ENCODE measurements at regions not wholly inside any gene's neighbourhood (a gene's known extent, or its start where the extent isn't known, plus 50 kb on each side); places are given as distances from the start of the nearest gene placed in this dataset.

DNA sequence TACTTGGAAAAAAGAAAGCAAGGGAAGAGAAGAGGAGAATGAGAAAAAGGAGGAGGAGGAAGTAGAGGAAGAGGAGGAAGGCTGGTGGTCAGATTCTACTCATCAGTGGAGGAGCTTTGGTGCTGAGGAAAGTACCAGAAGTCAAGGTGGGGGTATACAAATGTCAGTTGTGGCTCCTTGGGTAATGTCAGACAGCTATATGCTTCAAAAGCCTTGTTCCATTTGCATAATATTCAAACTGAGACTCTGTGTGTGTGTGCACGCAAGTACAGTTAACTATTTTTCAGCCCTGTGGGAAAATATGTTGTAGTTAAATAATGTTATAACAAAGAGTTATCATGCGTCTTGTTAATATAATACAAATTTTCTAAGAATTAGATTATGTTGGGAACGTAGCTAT is 609.7 kb downstream of the PDCD6IP start:
- H3K4me1 Mint-ChIP-seq = no peaks in the 10 kb centered on the region
- no peak overlapping the region for H3K27ac Mint-ChIP-seq
- intact Hi-C loops (cut with DNase I, micrococcal nuclease) = no loop called here
- POLR2A ChIA-PET = no interaction called here
- ATAC-seq = no peak
- no peak for DNase-seq
- no peaks in the 10 kb centered on the region for H3K9me3 Mint-ChIP-seq (ENCODE audit: low read depth)
- H3K4me3 Mint-ChIP-seq = no peak overlapping the region
- H3K27me3 Mint-ChIP-seq = no peaks in the 10 kb centered on the region
- CTCF ChIA-PET = interaction anchor here (1.1 kb wide), 1 partner anchor 11 kb away, joined by 4 read pairs; no protein-coding TSS in a partner anchor
- H3K36me3 Mint-ChIP-seq (ENCODE audit: low read depth) = no peaks in the 10 kb centered on the region

DNA sequence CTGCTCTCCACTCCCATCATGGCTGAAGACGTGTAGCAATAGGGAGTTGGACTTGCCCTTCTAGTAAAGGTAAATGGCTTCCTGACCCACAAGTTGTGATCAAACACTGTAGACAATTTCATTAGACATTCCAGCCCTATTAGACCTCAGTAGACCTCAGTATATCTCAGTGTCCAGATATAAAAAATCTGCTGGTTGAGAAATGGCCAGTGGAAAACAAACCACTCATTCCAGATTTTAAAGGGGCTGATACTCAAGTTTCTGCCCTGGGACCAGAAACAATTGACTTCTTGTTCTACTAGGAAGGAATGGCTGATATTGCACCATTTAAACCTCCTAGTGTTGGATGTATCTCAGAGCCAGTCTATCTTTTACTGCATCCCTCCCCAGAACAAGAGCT is 613.2 kb downstream of the PDCD6IP start:
- CTCF ChIA-PET = no interaction called here
- no peak for DNase-seq
- H3K4me3 Mint-ChIP-seq = no peak overlapping the region
- no peak for ATAC-seq
- H3K27ac Mint-ChIP-seq = no peak overlapping the region
- intact Hi-C loops (cut with DNase I, micrococcal nuclease) = no loop called here
- no peaks in the 10 kb centered on the region for H3K36me3 Mint-ChIP-seq (ENCODE audit: low read depth)
- no peaks in the 10 kb centered on the region for H3K9me3 Mint-ChIP-seq (ENCODE audit: low read depth)
- H3K27me3 Mint-ChIP-seq = no peaks in the 10 kb centered on the region
- POLR2A ChIA-PET = no interaction called here
- H3K4me1 Mint-ChIP-seq = no peaks in the 10 kb centered on the region

DNA sequence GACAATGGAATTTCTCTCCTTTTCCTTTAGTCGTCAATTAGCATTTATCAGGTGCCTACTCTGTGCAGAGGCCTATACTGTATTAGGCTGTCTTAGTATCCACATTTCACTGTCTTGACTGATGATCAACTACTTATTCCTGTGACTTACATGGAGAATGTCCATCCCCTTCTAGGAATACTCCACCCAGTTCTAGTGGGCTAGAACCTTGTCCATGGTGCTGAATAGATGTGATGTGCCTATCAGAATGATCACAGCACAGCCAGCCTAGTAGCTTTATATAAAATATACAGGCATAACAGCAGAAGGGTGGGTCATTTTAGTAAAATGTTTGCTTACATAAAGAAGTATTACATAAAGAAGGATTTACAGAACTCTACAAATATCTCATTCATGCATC is 621.4 kb downstream of the PDCD6IP start:
- intact Hi-C loops (cut with DNase I, micrococcal nuclease) = no loop called here
- ChIA-PET POLR2A (no interaction called here), CTCF (no interaction called here)
- H3K27ac Mint-ChIP-seq = no peak overlapping the region
- H3K4me3 Mint-ChIP-seq = no peak overlapping the region
- H3K9me3 Mint-ChIP-seq (ENCODE audit: low read depth) = no peaks in the 10 kb centered on the region
- no peaks in the 10 kb centered on the region for H3K36me3 Mint-ChIP-seq (ENCODE audit: low read depth)
- ATAC-seq = no peak
- no peaks in the 10 kb centered on the region for H3K4me1 Mint-ChIP-seq
- no peak for DNase-seq
- H3K27me3 Mint-ChIP-seq = no peaks in the 10 kb centered on the region

DNA sequence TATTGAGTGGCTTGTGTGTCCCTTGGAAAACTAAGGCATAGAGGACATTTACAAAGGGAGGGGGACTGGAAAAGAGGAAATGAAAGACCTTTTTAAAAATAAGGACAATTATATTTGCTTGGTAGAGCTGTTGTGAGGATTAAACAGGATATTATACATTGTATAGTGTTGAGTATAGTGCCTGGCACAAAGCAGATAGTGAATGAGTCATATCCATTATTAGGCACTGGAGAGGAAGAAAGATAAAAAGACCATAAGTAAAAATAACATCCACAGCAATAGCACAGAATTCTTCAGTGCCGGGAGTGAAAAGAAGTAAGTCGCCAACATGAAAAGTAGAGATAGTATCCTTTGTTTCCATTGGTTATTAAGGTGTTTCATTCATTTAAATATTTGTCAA is 623.3 kb downstream of the PDCD6IP start:
- no peaks in the 10 kb centered on the region for H3K4me1 Mint-ChIP-seq
- no peaks in the 10 kb centered on the region for H3K27me3 Mint-ChIP-seq
- no peak for DNase-seq
- intact Hi-C loops (cut with DNase I, micrococcal nuclease) = no loop called here
- H3K4me3 Mint-ChIP-seq = no peak overlapping the region
- peaks cover 1% of the 10 kb centered on the region for H3K9me3 Mint-ChIP-seq (ENCODE audit: low read depth)
- no peak overlapping the region for H3K27ac Mint-ChIP-seq
- ATAC-seq = no peak
- ChIA-PET POLR2A (no interaction called here), CTCF (interaction anchor here (0.5 kb wide), 1 partner anchor 42 kb away, joined by 3 read pairs; no protein-coding TSS in a partner anchor)
- H3K36me3 Mint-ChIP-seq (ENCODE audit: low read depth) = no peaks in the 10 kb centered on the region

DNA sequence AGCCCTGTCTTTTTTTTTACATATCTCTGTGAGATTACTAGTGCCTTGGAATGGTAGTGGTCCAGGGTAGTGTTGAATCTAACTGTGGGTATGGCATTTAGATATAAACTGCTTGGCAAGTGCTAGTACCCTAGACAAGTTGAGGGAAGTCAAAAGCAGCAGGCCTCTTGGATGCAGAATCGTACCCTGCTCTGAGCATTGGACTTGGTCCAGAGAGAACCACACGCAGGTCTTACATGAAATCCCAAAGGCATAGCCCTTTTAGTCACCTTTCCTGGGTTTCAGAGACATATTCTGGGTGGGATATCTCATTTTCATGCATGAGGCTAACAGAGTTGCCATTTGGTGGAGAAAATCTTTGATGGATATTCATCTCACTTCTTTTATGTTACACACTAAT is 641.4 kb downstream of the PDCD6IP start:
- H3K27me3 Mint-ChIP-seq = no peaks in the 10 kb centered on the region
- POLR2A ChIA-PET = no interaction called here
- H3K9me3 Mint-ChIP-seq (ENCODE audit: low read depth) = peaks cover 7% of the 10 kb centered on the region
- DNase-seq (no peak), ATAC-seq (no peak)
- no peak overlapping the region for H3K4me3 Mint-ChIP-seq
- intact Hi-C loops (cut with DNase I, micrococcal nuclease) = no loop called here
- no peak overlapping the region for H3K27ac Mint-ChIP-seq
- no peaks in the 10 kb centered on the region for H3K4me1 Mint-ChIP-seq
- no peaks in the 10 kb centered on the region for H3K36me3 Mint-ChIP-seq (ENCODE audit: low read depth)
- CTCF ChIA-PET = no interaction called here

DNA sequence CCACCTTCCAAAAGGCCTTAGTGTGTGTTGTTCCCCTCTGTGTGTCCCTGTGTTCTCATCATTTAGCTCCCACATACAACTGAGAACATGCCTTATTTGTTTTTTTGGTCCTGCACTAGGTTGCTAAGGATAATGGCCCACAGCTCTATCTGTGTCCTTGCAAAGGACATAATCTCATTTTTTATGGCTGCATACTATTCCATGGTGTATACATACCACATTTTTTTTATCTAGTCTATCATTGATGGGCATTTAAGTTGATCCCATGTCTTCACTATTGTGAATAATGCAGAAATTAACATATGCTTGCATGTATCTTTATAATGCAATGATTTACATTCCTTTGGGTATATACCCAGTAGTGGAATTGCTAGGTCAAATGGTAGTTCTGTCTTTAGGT is 645.7 kb downstream of the PDCD6IP start:
- H3K4me3 Mint-ChIP-seq = no peak overlapping the region
- intact Hi-C loops (cut with DNase I, micrococcal nuclease) = no loop called here
- H3K27ac Mint-ChIP-seq = no peak overlapping the region
- H3K27me3 Mint-ChIP-seq = no peaks in the 10 kb centered on the region
- ChIA-PET POLR2A (no interaction called here), CTCF (no interaction called here)
- DNase-seq = no peak
- ATAC-seq = no peak
- H3K36me3 Mint-ChIP-seq (ENCODE audit: low read depth) = no peaks in the 10 kb centered on the region
- H3K9me3 Mint-ChIP-seq (ENCODE audit: low read depth) = peaks cover 18% of the 10 kb centered on the region
- no peaks in the 10 kb centered on the region for H3K4me1 Mint-ChIP-seq

DNA sequence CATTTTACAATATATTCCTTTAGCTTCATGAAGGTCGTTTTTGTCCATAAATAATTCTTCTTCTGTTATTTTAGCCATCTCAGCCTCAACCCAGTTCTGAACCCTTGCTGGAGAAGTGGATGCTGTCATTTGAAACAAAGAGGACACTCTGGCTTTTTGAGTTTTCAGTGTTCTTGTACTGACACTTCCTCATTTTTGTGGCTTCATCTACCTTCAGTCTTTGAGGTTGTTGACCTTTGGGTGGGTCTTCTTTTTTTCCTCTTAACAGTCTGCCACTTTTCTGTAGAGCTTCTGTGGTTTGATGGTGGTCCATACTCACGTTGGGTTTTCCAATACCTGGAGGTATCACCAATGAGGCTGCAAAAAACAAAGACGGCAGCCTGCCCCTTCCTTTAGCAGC is 650.9 kb downstream of the PDCD6IP start:
- Mint-ChIP-seq H3K36me3 (ENCODE audit: low read depth) (no peaks in the 10 kb centered on the region), H3K27ac (no peak overlapping the region), H3K9me3 (ENCODE audit: low read depth) (peaks cover 16% of the 10 kb centered on the region), H3K4me3 (no peak overlapping the region), H3K27me3 (no peaks in the 10 kb centered on the region), H3K4me1 (no peaks in the 10 kb centered on the region)
- DNase-seq (no peak), ATAC-seq (no peak)
- intact Hi-C loops (cut with DNase I, micrococcal nuclease) = no loop called here
- ChIA-PET POLR2A (interaction anchor here (0.8 kb wide), 1 partner anchor 1783 kb away, joined by 6 read pairs; no protein-coding TSS in a partner anchor), CTCF (no interaction called here)

DNA sequence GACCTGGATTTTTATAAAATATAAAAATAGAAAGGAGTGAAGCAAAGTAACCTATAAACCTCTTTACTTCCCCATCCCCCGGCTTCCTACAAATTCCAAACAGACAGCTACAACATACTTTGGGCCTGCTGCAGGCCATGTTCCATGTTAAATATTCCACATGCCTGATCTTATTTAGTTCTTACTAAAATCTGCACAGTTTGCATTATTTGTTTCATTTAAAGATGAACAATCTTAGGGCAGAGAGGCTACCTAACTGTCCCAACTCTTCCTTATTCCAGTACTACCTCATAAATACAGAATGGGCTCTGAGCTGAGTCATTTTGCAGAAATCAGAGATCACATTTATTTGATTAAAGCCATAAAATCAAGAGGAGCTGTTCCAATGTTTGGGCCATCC is 665.0 kb downstream of the PDCD6IP start:
- no peak for ATAC-seq
- no peaks in the 10 kb centered on the region for H3K4me1 Mint-ChIP-seq
- no peak for DNase-seq
- H3K27me3 Mint-ChIP-seq = no peaks in the 10 kb centered on the region
- no peak overlapping the region for H3K4me3 Mint-ChIP-seq
- H3K9me3 Mint-ChIP-seq (ENCODE audit: low read depth) = peaks cover 7% of the 10 kb centered on the region
- no peak overlapping the region for H3K27ac Mint-ChIP-seq
- POLR2A ChIA-PET = interaction anchor here (0.6 kb wide), 1 partner anchor 74 kb away, joined by 4 read pairs; no protein-coding TSS in a partner anchor
- H3K36me3 Mint-ChIP-seq (ENCODE audit: low read depth) = no peaks in the 10 kb centered on the region
- CTCF ChIA-PET = interaction anchor here (0.7 kb wide), 1 partner anchor 42 kb away, joined by 3 read pairs; no protein-coding TSS in a partner anchor
- intact Hi-C loops (cut with DNase I, micrococcal nuclease) = no loop called here

DNA sequence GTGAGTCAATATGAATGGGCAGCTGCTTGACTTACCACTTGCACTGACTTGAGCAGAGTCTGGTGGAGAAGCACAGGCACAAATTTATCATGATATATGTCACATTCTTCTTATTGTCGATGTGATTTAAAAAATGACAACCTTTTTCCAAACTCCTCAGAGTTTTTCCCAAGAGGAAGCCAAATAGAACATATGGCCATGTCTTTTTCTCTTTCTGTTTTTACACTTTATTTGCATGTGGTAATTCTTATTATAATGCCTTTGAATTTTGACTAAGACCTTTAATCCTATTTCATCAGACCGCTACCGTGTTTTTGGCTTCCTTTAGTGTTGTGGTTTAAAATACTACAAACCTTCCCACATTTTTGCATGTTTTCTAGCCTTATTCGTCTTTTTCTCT is 666.2 kb downstream of the PDCD6IP start:
- ChIA-PET POLR2A (no interaction called here), CTCF (no interaction called here)
- H3K4me1 Mint-ChIP-seq = no peaks in the 10 kb centered on the region
- intact Hi-C loops (cut with DNase I, micrococcal nuclease) = no loop called here
- no peaks in the 10 kb centered on the region for H3K27me3 Mint-ChIP-seq
- no peak overlapping the region for H3K27ac Mint-ChIP-seq
- no peaks in the 10 kb centered on the region for H3K36me3 Mint-ChIP-seq (ENCODE audit: low read depth)
- H3K9me3 Mint-ChIP-seq (ENCODE audit: low read depth) = no peaks in the 10 kb centered on the region
- ATAC-seq (no peak), DNase-seq (no peak)
- no peak overlapping the region for H3K4me3 Mint-ChIP-seq

DNA sequence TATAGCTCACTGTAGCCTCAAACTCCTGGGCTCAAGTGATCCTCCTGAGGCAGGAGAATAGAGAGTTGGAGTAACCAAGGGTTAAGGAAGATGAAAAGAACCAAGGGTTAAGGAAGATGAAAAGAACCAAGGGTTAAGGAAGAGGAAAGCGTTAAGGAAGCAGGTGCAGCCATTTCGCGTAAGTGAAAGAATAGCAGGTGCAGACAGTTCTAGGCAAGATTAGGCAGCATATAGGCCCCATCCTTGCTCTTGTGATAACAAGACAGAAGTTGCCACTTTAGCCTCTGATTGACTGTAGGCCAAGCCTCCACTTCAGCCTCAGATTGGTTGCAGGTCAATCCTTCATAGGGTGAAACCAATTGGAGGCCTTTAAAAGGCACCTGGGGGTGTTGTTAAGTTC is 677.4 kb downstream of the PDCD6IP start:
- no peak overlapping the region for H3K27ac Mint-ChIP-seq
- ChIA-PET CTCF (no interaction called here), POLR2A (no interaction called here)
- intact Hi-C loops (cut with DNase I, micrococcal nuclease) = no loop called here
- H3K4me1 Mint-ChIP-seq = no peaks in the 10 kb centered on the region
- no peaks in the 10 kb centered on the region for H3K27me3 Mint-ChIP-seq
- ATAC-seq (no peak), DNase-seq (no peak)
- no peaks in the 10 kb centered on the region for H3K9me3 Mint-ChIP-seq (ENCODE audit: low read depth)
- no peaks in the 10 kb centered on the region for H3K36me3 Mint-ChIP-seq (ENCODE audit: low read depth)
- no peak overlapping the region for H3K4me3 Mint-ChIP-seq

DNA sequence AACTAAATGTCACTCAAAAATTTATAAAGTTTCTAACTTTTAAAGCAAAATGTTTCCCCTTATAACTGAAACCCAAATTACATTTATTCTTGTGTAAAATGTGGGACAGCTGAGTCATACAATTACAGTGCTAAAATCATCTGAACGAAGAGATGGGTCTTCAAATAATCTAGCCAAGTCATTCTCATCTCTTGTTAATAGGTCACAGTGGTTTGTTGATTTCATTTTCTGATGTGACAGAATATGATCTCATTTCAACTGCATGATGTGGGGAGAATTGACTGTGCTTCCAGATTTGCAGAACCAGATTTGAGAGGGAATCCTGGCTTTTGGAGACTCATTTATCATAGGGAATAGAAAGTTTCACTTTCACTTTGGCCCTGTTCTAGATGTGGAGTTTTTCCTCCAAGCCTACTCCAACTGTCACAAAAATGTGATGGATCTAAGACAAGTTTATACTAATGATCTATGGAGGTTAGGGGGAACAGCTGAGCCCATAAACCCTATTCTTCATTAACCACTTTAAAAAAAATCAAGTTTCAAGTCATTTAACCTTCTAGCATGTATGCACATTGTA is 685.0 kb downstream of the PDCD6IP start:
- Mint-ChIP-seq H3K9me3 (ENCODE audit: low read depth) (no peaks in the 10 kb centered on the region), H3K4me3 (peak overlapping the region; percentile 16), H3K27ac (no peak overlapping the region), H3K4me1 (peaks cover 19% of the 10 kb centered on the region), H3K36me3 (ENCODE audit: low read depth) (no peaks in the 10 kb centered on the region), H3K27me3 (no peaks in the 10 kb centered on the region)
- DNase-seq = no peak
- intact Hi-C loops (cut with DNase I, micrococcal nuclease) = no loop called here
- ATAC-seq = peak; percentile 44
- CTCF ChIA-PET = no interaction called here
- POLR2A ChIA-PET = interaction anchor here (0.5 kb wide), 1 partner anchor 37 kb away, joined by 4 read pairs; no protein-coding TSS in a partner anchor

DNA sequence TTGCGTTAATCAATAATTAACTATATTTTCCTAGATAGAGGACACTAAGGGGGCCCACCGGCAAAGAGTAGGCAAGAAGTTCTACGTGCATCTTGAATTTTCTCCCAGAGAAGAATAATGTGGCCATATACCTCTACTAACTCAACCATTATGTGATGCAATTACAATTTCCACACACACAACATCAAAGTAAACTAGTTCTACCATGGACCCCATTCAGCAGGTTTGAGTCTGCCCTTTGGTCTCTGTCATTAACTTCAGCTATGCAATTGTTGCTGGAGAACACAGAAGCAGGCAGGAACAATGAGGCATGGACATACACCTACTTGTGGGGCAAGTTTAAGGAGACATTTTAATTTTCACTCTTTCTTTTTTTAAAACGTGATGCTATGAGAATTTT is 705.9 kb downstream of the PDCD6IP start:
- ATAC-seq (no peak), DNase-seq (no peak)
- Mint-ChIP-seq H3K36me3 (ENCODE audit: low read depth) (no peaks in the 10 kb centered on the region), H3K27me3 (no peaks in the 10 kb centered on the region), H3K27ac (no peak overlapping the region), H3K4me1 (no peaks in the 10 kb centered on the region), H3K9me3 (ENCODE audit: low read depth) (no peaks in the 10 kb centered on the region), H3K4me3 (no peak overlapping the region)
- intact Hi-C loops (cut with DNase I, micrococcal nuclease) = no loop called here
- ChIA-PET POLR2A (no interaction called here), CTCF (no interaction called here)

DNA sequence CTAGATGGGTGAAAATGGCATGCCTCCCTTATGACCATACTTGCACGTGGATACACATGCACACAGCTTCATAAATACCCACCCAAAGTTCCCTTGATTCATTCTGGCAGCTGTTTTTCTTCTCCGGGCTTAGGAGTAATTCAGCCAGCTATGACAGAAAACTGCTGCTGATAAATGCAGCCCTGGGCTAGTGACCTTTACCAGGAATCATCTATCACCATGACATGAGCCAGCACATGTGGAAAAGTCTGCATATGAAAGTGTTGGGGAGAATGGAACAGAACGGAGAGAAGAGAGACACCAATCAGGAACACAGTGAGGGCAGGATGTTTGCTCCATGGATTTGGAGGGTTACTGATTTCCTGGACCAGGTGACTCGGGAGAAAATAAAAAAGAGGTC is 706.3 kb downstream of the PDCD6IP start:
- H3K27me3 Mint-ChIP-seq = no peaks in the 10 kb centered on the region
- ChIA-PET POLR2A (no interaction called here), CTCF (no interaction called here)
- intact Hi-C loops (cut with DNase I, micrococcal nuclease) = no loop called here
- no peak overlapping the region for H3K4me3 Mint-ChIP-seq
- H3K9me3 Mint-ChIP-seq (ENCODE audit: low read depth) = no peaks in the 10 kb centered on the region
- no peaks in the 10 kb centered on the region for H3K36me3 Mint-ChIP-seq (ENCODE audit: low read depth)
- DNase-seq (no peak), ATAC-seq (no peak)
- no peaks in the 10 kb centered on the region for H3K4me1 Mint-ChIP-seq
- H3K27ac Mint-ChIP-seq = no peak overlapping the region
